ENCODE measurements at regions not wholly inside any gene's neighbourhood (a gene's known extent, or its start where the extent isn't known, plus 50 kb on each side); places are given as distances from the start of the nearest gene placed in this dataset.
"Not testable (repeated sequence)": the region's sequence is repeated elsewhere in the genome, so short reads cannot be mapped to it uniquely, and the experiment has no call there.

- peaks cover 0 to 4% (median 0%) of the 10 kb centered on the region in 12 donors for H3K9me3 ChIP-seq
- DNase-seq (no peak), ATAC-seq (no peak)
- H3K4me3 ChIP-seq: no peak overlapping the region
- H3K36me3 ChIP-seq: no peaks in the 10 kb centered on the region
- intact Hi-C loops (cut with DNase I): no loop called here
- no peaks in the 10 kb centered on the region for H3K4me1 ChIP-seq
- no peak for TF ChIP-seq POLR2A (IDR thresholded peaks at IDR 0.05)
- no peak for TF ChIP-seq CTCF (IDR thresholded peaks at IDR 0.05)
- WGBS, 4 donors: 78 to 91% (median 89%) methylated on average over 3 of the region's 3 CpGs
- H3K27ac ChIP-seq: no peak overlapping the region
- no peaks in the 10 kb centered on the region for H3K27me3 ChIP-seq
Measured at GRCh38 chr5:57716661-57717060, 234.1 kb upstream of the ACTBL2 start.

DNA sequence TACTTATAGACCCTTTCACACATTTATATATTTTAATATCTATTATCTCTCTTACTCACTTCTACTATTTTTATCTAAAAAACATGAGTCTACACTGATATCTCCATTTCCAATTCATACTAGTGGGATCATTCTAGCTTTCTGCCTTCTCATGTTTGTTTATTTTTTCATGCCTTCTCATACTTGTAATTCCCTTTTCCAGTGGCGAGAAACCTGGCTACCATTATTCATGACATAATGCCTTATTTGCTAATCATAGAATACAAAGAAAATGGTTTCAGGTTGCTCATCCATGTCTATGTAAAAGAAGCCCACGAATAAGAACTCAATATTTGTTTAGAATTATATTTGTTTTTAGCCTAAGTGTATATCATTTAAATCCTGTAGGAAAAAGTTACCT lies 232.7 kb upstream of the ACTBL2 start:
- intact Hi-C loops (cut with DNase I): no loop called here
- no peak overlapping the region for H3K4me3 ChIP-seq
- DNase-seq (no peak), ATAC-seq (no peak)
- TF ChIP-seq CTCF (IDR thresholded peaks at IDR 0.05) (no peak), POLR2A (IDR thresholded peaks at IDR 0.05) (no peak)
- peaks cover 0 to 4% (median 0%) of the 10 kb centered on the region in 12 donors for H3K9me3 ChIP-seq
- H3K36me3 ChIP-seq: no peaks in the 10 kb centered on the region
- H3K27ac ChIP-seq: no peak overlapping the region
- no peaks in the 10 kb centered on the region for H3K27me3 ChIP-seq
- 43 to 86% (median 46%) methylated on average over 2 of the region's 2 CpGs for WGBS, 4 donors
- no peaks in the 10 kb centered on the region for H3K4me1 ChIP-seq

- intact Hi-C loops (cut with DNase I): not testable (repeated sequence)
Measured at GRCh38 chr5:57713535-57713934, 230.9 kb upstream of the ACTBL2 start.

GRCh38 chr5:57711946-57712345 lies 229.3 kb upstream of the ACTBL2 start:
- DNase-seq (no peak), ATAC-seq (no peak)
- intact Hi-C loops (cut with DNase I): no loop called here
- H3K4me3 ChIP-seq: no peak overlapping the region
- H3K27me3 ChIP-seq: no peaks in the 10 kb centered on the region
- TF ChIP-seq POLR2A (IDR thresholded peaks at IDR 0.05) (no peak), CTCF (IDR thresholded peaks at IDR 0.05) (no peak)
- WGBS, 4 donors: 50 to 79% (median 77%) methylated on average over 1 of the region's 1 CpG
- peaks cover 0 to 9% (median 0%) of the 10 kb centered on the region in 12 donors for H3K9me3 ChIP-seq
- H3K36me3 ChIP-seq: no peaks in the 10 kb centered on the region
- H3K27ac ChIP-seq: no peak overlapping the region
- H3K4me1 ChIP-seq: no peaks in the 10 kb centered on the region

More at GRCh38 chr5:57713535-57713934, 230.9 kb upstream of the ACTBL2 start:
- H3K27me3 ChIP-seq, ATAC-seq, H3K4me3 ChIP-seq, DNase-seq, H3K27ac ChIP-seq, H3K36me3 ChIP-seq, H3K4me1 ChIP-seq, H3K9me3 ChIP-seq: not testable (repeated sequence)
- WGBS, 4 donors: 79 to 95% (median 89%) methylated on average over 3 of the region's 3 CpGs

GRCh38 chr5:57711471-57711870 lies 228.9 kb upstream of the ACTBL2 start:
- Histone ChIP-seq H3K36me3 (no peaks in the 10 kb centered on the region), H3K27ac (no peak overlapping the region), H3K4me1 (no peaks in the 10 kb centered on the region), H3K4me3 (no peak overlapping the region), H3K27me3 (no peaks in the 10 kb centered on the region), H3K9me3 (peaks cover 0 to 9% (median 0%) of the 10 kb centered on the region in 12 donors)
- DNase-seq (no peak), ATAC-seq (no peak)
- intact Hi-C loops (cut with DNase I): no loop called here
- WGBS, 4 donors: 47 to 88% (median 59%) methylated on average over 2 of the region's 2 CpGs
- TF ChIP-seq CTCF (IDR thresholded peaks at IDR 0.05): no peak
- TF ChIP-seq POLR2A (IDR thresholded peaks at IDR 0.05): no peak
